HG02885 (cell line): ENCODE measurements at regions not wholly inside any gene's neighbourhood (a gene's known extent, or its start where the extent isn't known, plus 50 kb on each side); places are given as distances from the start of the nearest gene placed in this dataset.
"Not testable (repeated sequence)": the region's sequence is repeated elsewhere in the genome, so short reads cannot be mapped to it uniquely, and the experiment has no call there.

Experiments used
- ATAC-seq: cut with Tn5 transposase; IDR thresholded peaks from one replicate; pipeline ENCODE4 v1.9.1; 2021; ENCODE audit warnings: mild to moderate bottlenecking; ENCODE audit not compliant: unreplicated experiment, poor library complexity

DNA sequence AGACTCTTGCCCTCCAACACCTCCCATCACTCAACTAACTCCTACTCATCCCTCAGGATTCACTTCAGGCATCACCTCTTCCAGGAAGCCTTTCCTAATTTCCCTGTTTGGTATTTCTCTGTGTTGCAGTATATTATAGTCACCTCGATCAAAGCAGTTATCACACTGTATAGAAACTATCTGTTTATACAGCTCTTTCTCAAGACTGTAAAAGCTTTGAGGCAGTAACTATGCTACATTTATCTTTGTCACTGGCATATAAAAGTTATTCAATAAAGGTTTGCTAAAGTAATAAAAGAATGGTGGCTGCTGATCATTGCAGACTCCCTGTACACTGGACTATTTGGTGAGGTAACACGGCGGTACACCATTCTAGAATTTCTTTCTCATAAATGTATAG, 284.9 kb downstream of the PAX3 start:
- no peak for ATAC-seq

GRCh38 chr2:222000326-222000725, 298.5 kb downstream of the PAX3 start:
- no peak for ATAC-seq

- no peak for ATAC-seq
These were observed 299.1 kb downstream of the PAX3 start for GRCh38 chr2:221999717-222000116.

DNA sequence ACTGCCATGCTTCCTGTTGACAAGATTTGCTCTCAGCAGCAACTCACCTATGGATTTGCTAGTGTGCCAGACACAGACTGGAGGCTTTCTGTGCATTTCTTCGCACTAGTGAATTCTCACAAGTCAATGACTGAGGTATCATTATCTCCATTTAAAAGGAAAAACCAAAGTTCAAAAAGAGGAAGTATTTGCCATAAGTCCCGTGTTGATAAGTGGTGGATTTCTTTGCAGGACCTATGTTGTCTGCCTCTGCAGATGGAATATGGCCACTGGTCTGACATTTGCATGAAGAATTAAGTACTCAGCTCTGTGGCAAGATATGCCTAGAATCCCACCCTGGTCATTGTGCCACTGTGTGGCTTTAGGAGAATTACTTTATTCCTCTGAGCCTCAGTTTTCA, 299.6 kb downstream of the PAX3 start:
- ATAC-seq: no peak

- no peak for ATAC-seq
These were observed 301.1 kb downstream of the PAX3 start for GRCh38 chr2:221997683-221998082.

GRCh38 chr2:221997100-221997499, 301.7 kb downstream of the PAX3 start:
- ATAC-seq: no peak

DNA sequence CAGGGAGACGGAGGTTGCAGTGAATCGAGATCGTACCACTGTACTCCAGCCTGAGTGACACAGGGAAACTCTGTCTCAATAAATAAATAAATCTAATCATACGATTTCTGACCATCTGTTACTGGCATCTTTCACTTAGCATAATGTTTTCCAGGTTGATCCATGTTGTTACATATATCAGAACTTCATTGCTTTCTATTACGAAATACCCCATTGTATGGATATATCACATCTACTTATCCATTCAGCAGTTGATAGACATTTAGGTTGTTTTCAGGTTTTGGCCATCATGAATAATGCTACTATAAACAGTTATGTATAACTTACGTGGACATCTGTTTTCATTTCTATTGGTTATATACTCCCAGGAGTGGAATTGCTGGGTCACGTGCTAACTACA, 303.9 kb downstream of the PAX3 start:
- ATAC-seq: no peak

DNA sequence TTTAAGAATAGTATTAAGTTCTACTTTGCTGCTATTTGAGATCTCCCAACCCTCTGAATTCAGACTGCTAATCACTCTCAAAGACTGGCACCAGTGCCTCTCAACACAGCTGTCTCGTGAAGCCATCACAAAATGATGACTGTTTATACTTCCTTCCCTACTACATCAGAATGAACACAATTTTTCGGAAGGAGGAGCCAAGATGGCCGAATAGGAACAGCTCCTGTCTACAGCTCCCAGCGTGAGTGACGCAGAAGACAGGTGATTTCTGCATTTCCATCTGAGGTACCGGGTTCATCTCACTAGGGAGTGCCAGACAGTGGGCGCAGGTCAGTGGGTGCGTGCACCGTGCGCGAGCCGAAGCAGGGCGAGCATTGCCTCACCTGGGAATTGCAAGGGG, 314.4 kb downstream of the PAX3 start:
- ATAC-seq: not testable (repeated sequence)

DNA sequence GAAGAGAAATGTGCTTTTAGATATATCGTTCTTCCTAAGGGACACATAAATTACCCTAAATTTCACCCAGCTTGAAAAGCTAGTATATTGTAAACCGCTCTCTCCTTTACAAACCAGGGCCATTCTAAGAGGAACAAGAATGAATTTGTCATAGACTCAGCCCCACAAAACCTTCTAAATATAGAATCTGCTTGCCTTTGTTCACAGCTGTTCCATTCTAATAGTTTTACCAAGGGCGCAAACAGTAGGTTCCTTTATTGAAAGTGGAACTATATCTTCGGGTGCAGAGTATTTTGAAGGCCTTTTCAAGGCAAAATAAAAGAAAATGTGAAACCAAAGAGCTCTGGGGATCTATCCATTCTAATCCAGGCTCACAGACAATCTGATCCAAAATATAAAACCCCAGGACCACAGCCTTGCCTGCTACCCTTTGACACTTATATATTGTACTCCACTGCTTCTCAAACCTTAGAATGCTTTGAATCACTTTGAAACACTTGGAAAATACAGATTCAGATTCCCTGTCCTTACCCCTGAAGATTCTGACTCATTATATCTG, 316.8 kb downstream of the PAX3 start:
- ATAC-seq: no peak

DNA sequence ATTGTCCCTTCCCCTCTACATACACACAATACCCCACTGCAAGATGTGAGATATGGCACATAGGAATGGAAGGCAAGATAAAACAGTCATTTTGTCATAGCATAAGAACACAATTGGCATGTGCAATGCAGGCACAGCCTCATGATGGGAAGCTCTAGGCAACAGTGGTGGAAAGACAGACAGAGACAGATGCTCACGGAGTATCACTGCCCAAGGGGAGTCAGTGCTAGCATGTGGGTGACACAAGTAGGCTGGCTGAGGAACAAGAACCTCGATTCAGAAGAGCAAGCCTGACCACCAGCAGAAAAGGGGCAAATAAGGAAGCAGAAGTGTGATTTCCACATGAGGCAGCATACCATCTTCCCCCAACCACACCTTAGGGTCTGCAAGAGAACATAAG, 323.6 kb downstream of the PAX3 start:
- no peak for ATAC-seq

- ATAC-seq: no peak
These were observed 324.9 kb downstream of the PAX3 start for GRCh38 chr2:221973902-221974301.

GRCh38 chr2:221973502-221973901, 325.3 kb downstream of the PAX3 start:
- ATAC-seq: no peak

- no peak for ATAC-seq
These were observed 325.9 kb downstream of the PAX3 start for GRCh38 chr2:221972813-221973478.

DNA sequence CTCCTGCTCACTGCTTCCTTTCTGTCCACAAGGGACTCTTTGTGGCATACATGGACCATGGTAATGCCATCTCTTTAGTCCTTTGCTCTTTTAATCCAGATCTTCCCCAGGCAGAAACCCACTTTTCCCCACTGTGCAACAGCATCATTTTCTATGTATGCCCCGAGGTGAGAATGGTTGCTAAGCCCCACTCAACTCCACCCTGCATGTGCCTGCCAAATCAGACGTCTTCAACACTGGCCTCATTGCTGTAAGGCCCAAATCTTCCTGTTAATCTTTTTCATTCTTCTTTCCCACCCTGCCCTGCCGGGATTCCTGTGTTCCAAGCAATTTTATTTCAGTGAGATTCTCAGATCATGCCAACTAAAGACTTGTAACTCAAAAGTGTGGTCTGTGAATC, 328.4 kb downstream of the PAX3 start:
- ATAC-seq: no peak

- no peak for ATAC-seq
These were observed 329.0 kb downstream of the PAX3 start for GRCh38 chr2:221969830-221970144.

GRCh38 chr2:221969087-221969829, 329.5 kb downstream of the PAX3 start:
- peak; percentile 75 for ATAC-seq

GRCh38 chr2:221962186-221962585, 336.6 kb downstream of the PAX3 start:
- no peak for ATAC-seq

GRCh38 chr2:221961561-221961960, 337.2 kb downstream of the PAX3 start:
- ATAC-seq: no peak

DNA sequence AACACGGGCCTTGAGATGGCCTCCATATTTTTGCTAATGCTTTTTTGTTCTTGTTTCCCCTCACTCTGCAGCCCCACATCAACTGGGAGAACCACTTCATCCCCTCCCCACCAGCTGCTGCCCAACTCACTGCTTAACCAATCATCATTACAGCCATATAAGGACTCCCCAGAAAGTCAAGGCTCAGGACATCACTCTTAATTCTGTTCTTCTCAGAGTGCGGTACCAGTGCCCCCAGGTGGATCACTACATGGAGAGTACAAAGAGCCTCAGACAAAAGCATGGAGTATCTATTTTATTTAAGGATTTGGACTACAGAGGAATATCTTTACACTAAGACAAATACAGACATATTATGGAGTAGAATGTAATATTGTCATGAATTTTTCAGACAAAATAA, 340.6 kb downstream of the PAX3 start:
- no peak for ATAC-seq

DNA sequence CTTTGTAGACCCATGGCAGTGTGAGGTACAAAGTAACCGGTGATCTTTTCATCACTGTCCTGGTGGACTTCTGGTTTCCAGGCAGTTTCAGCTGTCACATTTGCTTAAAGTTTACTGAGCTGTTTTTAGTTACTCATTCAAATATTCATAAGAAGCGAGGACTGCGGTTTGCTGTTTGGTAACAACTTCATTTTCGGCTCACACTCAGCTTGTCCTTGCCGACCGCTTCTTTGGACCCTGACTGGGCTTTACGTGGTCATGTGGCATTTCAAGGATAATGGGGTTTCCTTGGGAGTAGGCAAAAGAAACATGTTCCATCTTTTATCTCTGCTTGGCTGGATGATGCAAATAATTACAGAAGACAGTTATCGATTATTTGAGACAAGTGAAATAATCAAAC, 350.7 kb downstream of the PAX3 start:
- no peak for ATAC-seq

DNA sequence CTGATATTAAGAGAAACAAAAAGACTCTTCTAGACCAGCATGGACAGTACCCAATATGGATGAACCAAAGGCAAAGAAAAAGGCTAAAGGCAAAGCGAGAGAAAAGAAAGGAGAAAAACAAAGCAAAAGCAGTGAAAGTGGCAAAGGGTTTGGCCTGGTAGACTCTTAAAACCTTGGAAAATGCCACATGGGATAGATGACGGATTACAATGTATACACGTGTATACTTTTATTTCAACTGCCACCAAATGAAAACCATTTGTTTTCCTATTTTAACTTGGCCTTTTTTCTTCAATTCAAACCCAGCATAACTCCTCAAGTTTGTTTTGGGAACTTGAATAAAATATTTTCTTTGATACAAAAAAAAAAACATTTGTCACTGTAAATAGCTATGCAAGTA, 354.3 kb downstream of the PAX3 start:
- ATAC-seq: not testable (repeated sequence)
